Neuronal stem cell (in vitro differentiated cells): ENCODE measurements at regions not wholly inside any gene's neighbourhood (a gene's known extent, or its start where the extent isn't known, plus 50 kb on each side); places are given as distances from the start of the nearest gene placed in this dataset.

Experiments used
- DNase-seq: peaks from one replicate; pipeline ENCODE4 v3.0.0-alpha.2; 2013; ENCODE audit warnings: low spot score
- H2AFZ ChIP-seq: one replicate; pipeline ENCODE4 v1.6.1; 2013; ENCODE audit warnings: mild to moderate bottlenecking, low read length, inconsistent platforms
- H2AK5ac ChIP-seq: 2 replicates; pipeline ENCODE4 v1.6.1; 2013; ENCODE audit warnings: low read depth, mild to moderate bottlenecking, inconsistent platforms, low read length, moderate library complexity, mixed read lengths
- H2BK120ac ChIP-seq: 2 replicates; pipeline ENCODE4 v1.6.1; 2013; ENCODE audit warnings: low read depth, mild to moderate bottlenecking, inconsistent platforms, low read length, moderate library complexity, mixed read lengths
- H2BK12ac ChIP-seq: one replicate; pipeline ENCODE4 v1.6.1; 2013; ENCODE audit warnings: low read length, inconsistent platforms
- H2BK15ac ChIP-seq: 2 replicates; pipeline ENCODE4 v1.6.1; 2013; ENCODE audit warnings: mild to moderate bottlenecking, low read length, inconsistent platforms, mixed read lengths
- H2BK5ac ChIP-seq: one replicate; pipeline ENCODE4 v1.6.1; 2013; ENCODE audit warnings: inconsistent platforms, mild to moderate bottlenecking, low read length, moderate library complexity
- H3K14ac ChIP-seq: one replicate; pipeline ENCODE4 v1.6.1; 2013; ENCODE audit warnings: low read length, inconsistent platforms
- H3K18ac ChIP-seq: 2 replicates; pipeline ENCODE4 v1.6.1; 2013; ENCODE audit warnings: low read length, inconsistent platforms
- H3K23ac ChIP-seq: 2 replicates; pipeline ENCODE4 v1.6.1; 2013; ENCODE audit warnings: low read depth, mild to moderate bottlenecking, mixed read lengths, low read length, inconsistent platforms; ENCODE audit not compliant: poor library complexity
- H3K27ac ChIP-seq: replicated peaks from 3 replicates; pipeline ENCODE4 v1.5.1; 2013; ENCODE audit warnings: low read length, inconsistent platforms
- H3K27me3 ChIP-seq, 3 experiments: 2 replicates each; pipeline ENCODE4 v1.6.1; 2013; ENCODE audit warnings: low read length in 3 of 3, mild to moderate bottlenecking in 2 of 3, inconsistent platforms in 1 of 3, low read depth in 1 of 3, mixed read lengths in 1 of 3, moderate library complexity in 1 of 3; ENCODE audit not compliant: control insufficient read depth in 3 of 3, insufficient read depth in 3 of 3
- H3K36me3 ChIP-seq, 2 donors: replicated peaks in 1 of 2; 2 replicates each; pipeline ENCODE4 v1.6.1; 2013; ENCODE audit warnings: low read length in 2 of 2; ENCODE audit not compliant: control insufficient read depth in 2 of 2, insufficient read depth in 2 of 2
- H3K4ac ChIP-seq: 2 replicates; pipeline ENCODE4 v1.6.1; 2013; ENCODE audit warnings: inconsistent platforms, mild to moderate bottlenecking, low read length, moderate library complexity
- H3K4me1 ChIP-seq, 2 donors: 1 replicate in 1 of 2; 2 replicates in 1 of 2; pipeline ENCODE4 v1.6.1; 2013; ENCODE audit warnings: low read length in 2 of 2, low read depth in 1 of 2; ENCODE audit not compliant: control insufficient read depth in 2 of 2, insufficient read depth in 1 of 2
- H3K4me2 ChIP-seq: one replicate; pipeline ENCODE4 v1.6.1; 2013; ENCODE audit warnings: mild to moderate bottlenecking, low read length, inconsistent platforms; ENCODE audit not compliant: insufficient read depth, poor library complexity, severe bottlenecking
- H3K4me3 ChIP-seq, 2 donors: 2 replicates each; pipeline ENCODE4 v1.5.1; 2013; ENCODE audit warnings: low read length in 2 of 2, mild to moderate bottlenecking in 2 of 2, inconsistent platforms in 1 of 2, moderate library complexity in 1 of 2
- H3K79me1 ChIP-seq: one replicate; pipeline ENCODE4 v1.6.1; 2013; ENCODE audit warnings: low read depth, mild to moderate bottlenecking, inconsistent platforms, low read length, moderate library complexity
- H3K9ac ChIP-seq: one replicate; pipeline ENCODE4 v1.6.1; 2013; ENCODE audit warnings: mild to moderate bottlenecking, low read depth, low read length, inconsistent platforms; ENCODE audit not compliant: poor library complexity
- H3K9me3 ChIP-seq, 2 donors: replicated peaks in 1 of 2; 2 replicates each; pipeline versions ENCODE3 to v1.6.1; 2013; ENCODE audit warnings: low read length in 2 of 2, mild to moderate bottlenecking in 2 of 2, inconsistent platforms in 1 of 2, low read depth in 1 of 2, mixed read lengths in 1 of 2, moderate library complexity in 1 of 2; ENCODE audit not compliant: control insufficient read depth in 2 of 2, insufficient read depth in 1 of 2
- H4K8ac ChIP-seq: one replicate; pipeline ENCODE4 v1.6.1; 2013; ENCODE audit warnings: low read depth, mild to moderate bottlenecking, inconsistent platforms, low read length, moderate library complexity
- H4K91ac ChIP-seq: one replicate; pipeline ENCODE4 v1.6.1; 2013; ENCODE audit warnings: low read length, low read depth, mild to moderate bottlenecking, inconsistent platforms; ENCODE audit not compliant: poor library complexity
- WGBS, 2 donors: extraction: QIAGEN DNeasy Blood & Tissue Kit; methylation state at CpG; one replicate each; pipeline ENCODE4 v1.1.7; 2013; ENCODE audit warnings: missing lambda C conversion rate in 2 of 2, mixed read lengths in 1 of 2; ENCODE audit not compliant: insufficient read length in 2 of 2, insufficient replicate concordance in 1 of 2; ENCODE audit errors: extremely low coverage in 2 of 2; 5-methylcytosine and 5-hydroxymethylcytosine counted together

- Histone ChIP-seq H3K36me3 (no peaks in the 10 kb centered on the region), H2BK5ac (no peak overlapping the region), H3K23ac (no peak overlapping the region), H3K27me3 (no peaks in the 10 kb centered on the region), H3K4me2 (no peak overlapping the region), H2BK120ac (no peak overlapping the region), H3K9me3 (no peaks in the 10 kb centered on the region), H3K9ac (no peak overlapping the region), H2BK15ac (no peak overlapping the region), H4K91ac (no peak overlapping the region), H2BK12ac (no peak overlapping the region), H3K4ac (no peak overlapping the region), H3K27ac (no peak overlapping the region), H4K8ac (no peak overlapping the region), H3K4me1 (no peaks in the 10 kb centered on the region), H3K79me1 (no peaks in the 10 kb centered on the region), H2AK5ac (no peak overlapping the region), H3K14ac (no peak overlapping the region), H3K18ac (no peak overlapping the region), H2AFZ (no peak overlapping the region), H3K4me3 (no peak overlapping the region)
- no peak for DNase-seq
These were observed 2101.0 kb downstream of the NCAM2 start for GRCh38 chr21:23099185-23099584.

GRCh38 chr21:23101111-23101510, 2102.9 kb downstream of the NCAM2 start:
- no peaks in the 10 kb centered on the region for H3K79me1 ChIP-seq
- H2BK120ac ChIP-seq = no peak overlapping the region
- H3K23ac ChIP-seq = no peak overlapping the region
- H3K4ac ChIP-seq = no peak overlapping the region
- DNase-seq = no peak
- H3K9ac ChIP-seq = no peak overlapping the region
- no peaks in the 10 kb centered on the region for H3K4me1 ChIP-seq
- H3K27me3 ChIP-seq = no peaks in the 10 kb centered on the region
- H3K36me3 ChIP-seq = no peaks in the 10 kb centered on the region
- H2AFZ ChIP-seq = no peak overlapping the region
- H3K14ac ChIP-seq = no peak overlapping the region
- H2BK15ac ChIP-seq = no peak overlapping the region
- H3K4me2 ChIP-seq = no peak overlapping the region
- H3K18ac ChIP-seq = no peak overlapping the region
- H3K9me3 ChIP-seq = no peaks in the 10 kb centered on the region
- no peak overlapping the region for H3K4me3 ChIP-seq
- no peak overlapping the region for H2BK5ac ChIP-seq
- H3K27ac ChIP-seq = no peak overlapping the region
- H2BK12ac ChIP-seq = no peak overlapping the region
- H4K8ac ChIP-seq = no peak overlapping the region
- H2AK5ac ChIP-seq = no peak overlapping the region
- WGBS, 2 donors = no CpG with 5 or more reads among the region's 14 CpGs
- no peak overlapping the region for H4K91ac ChIP-seq

- Histone ChIP-seq H2BK15ac (no peak overlapping the region), H2AK5ac (no peak overlapping the region), H3K4me3 (no peak overlapping the region), H3K23ac (no peak overlapping the region), H3K27me3 (no peaks in the 10 kb centered on the region), H2AFZ (no peak overlapping the region), H3K9ac (no peak overlapping the region), H4K91ac (no peak overlapping the region), H3K4ac (no peak overlapping the region), H3K36me3 (no peaks in the 10 kb centered on the region), H3K18ac (no peak overlapping the region), H3K79me1 (no peaks in the 10 kb centered on the region), H3K27ac (no peak overlapping the region), H2BK12ac (no peak overlapping the region), H3K4me1 (no peaks in the 10 kb centered on the region), H2BK120ac (no peak overlapping the region), H3K4me2 (no peak overlapping the region), H4K8ac (no peak overlapping the region), H3K9me3 (no peaks in the 10 kb centered on the region), H3K14ac (no peak overlapping the region), H2BK5ac (no peak overlapping the region)
- no peak for DNase-seq
These were observed 2110.3 kb downstream of the NCAM2 start for GRCh38 chr21:23108533-23108932.

GRCh38 chr21:23111070-23111600, 2112.9 kb downstream of the NCAM2 start:
- H2BK120ac ChIP-seq = no peak overlapping the region
- H3K9ac ChIP-seq = no peak overlapping the region
- no peak overlapping the region for H2BK12ac ChIP-seq
- peak overlapping the region; percentile 11 for H3K4me2 ChIP-seq
- H2AFZ ChIP-seq = no peak overlapping the region
- no peaks in the 10 kb centered on the region for H3K9me3 ChIP-seq
- H3K14ac ChIP-seq = no peak overlapping the region
- no peak overlapping the region for H2BK5ac ChIP-seq
- H2AK5ac ChIP-seq = no peak overlapping the region
- no peak overlapping the region for H3K23ac ChIP-seq
- no peak overlapping the region for H3K27ac ChIP-seq
- DNase-seq = no peak
- no peak overlapping the region for H4K91ac ChIP-seq
- no peaks in the 10 kb centered on the region for H3K27me3 ChIP-seq
- no peak overlapping the region for H3K4ac ChIP-seq
- no CpG with 5 or more reads among the region's 3 CpGs for WGBS, 2 donors
- H3K79me1 ChIP-seq = no peaks in the 10 kb centered on the region
- H3K4me3 ChIP-seq = no peak overlapping the region
- H3K4me1 ChIP-seq = no peaks in the 10 kb centered on the region
- no peak overlapping the region for H4K8ac ChIP-seq
- H3K18ac ChIP-seq = no peak overlapping the region
- no peak overlapping the region for H2BK15ac ChIP-seq
- H3K36me3 ChIP-seq = no peaks in the 10 kb centered on the region
